Anterior cingulate cortex (tissue), 58 donors: ENCODE measurements at regions not wholly inside any gene's neighbourhood (a gene's known extent, or its start where the extent isn't known, plus 50 kb on each side); places are given as distances from the start of the nearest gene placed in this dataset.
"Not testable (repeated sequence)": the region's sequence is repeated elsewhere in the genome, so short reads cannot be mapped to it uniquely, and the experiment has no call there.

Experiments used
- DNase-seq, 58 donors: peaks; one replicate each; lab custom pipeline; 2025; lab: John Stamatoyannopoulos, UW

DNA sequence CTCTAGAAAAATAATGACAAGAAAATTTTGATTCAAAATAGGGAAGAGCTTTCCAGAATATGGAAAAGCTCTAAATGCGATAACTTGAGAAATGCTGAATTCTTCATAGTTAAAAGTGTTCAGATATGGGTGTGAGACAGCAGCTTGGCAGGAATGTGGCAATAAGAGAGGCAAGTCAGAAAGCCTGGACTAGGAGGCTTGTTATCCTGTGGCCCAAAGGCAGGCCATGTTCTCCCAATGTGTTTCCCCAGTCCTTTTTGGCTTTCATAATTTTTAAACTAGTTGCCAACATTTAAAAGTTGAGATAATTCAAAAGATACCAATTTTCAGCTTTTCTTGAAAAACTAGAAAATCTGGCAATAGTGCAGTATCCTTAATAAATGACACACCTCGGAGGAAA lies 366.3 kb upstream of the FANCL start:
- no peak for DNase-seq

DNA sequence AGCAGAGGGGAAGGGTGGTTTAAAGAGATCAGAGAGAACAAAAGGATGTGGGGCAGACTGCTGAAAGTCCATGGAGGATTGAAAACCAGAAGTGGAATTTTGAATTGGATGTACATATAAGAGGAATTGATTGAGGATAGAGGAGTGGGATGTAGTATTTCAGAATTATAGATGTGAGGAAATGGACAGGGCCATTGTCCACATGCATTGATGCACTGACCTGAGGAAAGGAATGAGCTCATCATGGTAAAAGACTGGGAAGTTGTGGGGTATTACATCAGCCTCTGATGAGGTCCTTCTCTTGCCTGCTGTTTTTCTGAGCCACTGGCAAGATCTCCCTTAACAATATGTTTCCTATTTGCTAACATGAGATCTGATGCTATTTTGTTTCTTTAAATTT lies 365.7 kb upstream of the FANCL start:
- DNase-seq: no peak

DNA sequence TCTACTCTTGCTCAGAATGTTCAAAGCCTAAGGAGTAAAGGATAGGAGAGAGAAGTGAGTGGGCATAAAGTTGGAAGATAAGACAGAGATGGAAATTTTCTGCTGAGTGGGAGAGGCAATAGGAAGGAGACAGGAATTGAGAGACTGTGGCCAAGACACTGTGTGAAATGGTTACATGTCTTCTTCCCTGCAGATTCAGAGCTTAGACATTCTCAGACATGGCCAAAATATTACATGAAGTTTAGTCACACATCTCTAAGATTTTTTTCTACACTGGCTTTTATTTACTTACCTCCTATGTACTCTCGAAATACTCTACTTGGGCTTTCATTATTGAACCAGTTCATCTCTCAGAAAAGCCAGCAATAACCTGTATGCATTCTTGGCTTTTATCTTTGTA lies 363.0 kb upstream of the FANCL start:
- DNase-seq: no peak

DNA sequence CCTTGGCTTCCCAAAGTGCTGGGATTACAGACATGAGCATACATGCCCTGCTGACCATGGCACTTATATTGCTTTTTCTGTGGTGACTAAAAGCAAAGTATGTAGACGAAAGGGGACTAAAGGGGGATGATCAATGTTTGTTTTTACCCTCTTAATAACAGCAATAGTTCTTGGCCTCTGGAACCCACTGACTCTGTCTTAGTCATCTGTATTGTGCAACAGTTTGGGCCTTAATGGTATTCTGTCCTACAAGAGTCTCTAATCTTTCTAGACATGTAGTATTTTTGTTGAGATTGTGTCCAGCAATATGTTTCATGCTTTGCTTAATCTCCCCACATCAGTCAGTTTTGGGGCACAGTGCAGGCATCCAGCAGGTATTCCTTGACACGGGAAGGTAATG lies 359.9 kb upstream of the FANCL start:
- DNase-seq: no peak

DNA sequence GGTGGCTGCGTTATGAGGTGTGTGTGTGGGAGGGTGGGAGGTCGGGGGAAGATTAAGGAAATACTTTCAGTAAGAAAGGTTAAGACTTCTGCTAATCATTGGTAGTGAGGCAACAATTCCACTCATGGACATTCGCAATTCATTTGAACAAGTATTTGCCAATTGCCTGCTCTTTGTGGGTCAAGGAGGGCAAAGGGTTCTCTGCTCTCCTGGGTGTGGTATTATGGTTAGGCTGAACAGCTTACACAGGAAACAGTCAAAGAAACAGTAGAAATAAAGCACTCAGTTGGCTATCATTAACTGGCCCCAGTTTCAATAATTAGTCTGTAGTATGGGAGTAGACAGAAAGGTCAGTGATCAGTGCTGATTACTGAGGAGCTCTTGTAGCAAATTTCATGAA lies 357.0 kb upstream of the FANCL start:
- no peak for DNase-seq

DNA sequence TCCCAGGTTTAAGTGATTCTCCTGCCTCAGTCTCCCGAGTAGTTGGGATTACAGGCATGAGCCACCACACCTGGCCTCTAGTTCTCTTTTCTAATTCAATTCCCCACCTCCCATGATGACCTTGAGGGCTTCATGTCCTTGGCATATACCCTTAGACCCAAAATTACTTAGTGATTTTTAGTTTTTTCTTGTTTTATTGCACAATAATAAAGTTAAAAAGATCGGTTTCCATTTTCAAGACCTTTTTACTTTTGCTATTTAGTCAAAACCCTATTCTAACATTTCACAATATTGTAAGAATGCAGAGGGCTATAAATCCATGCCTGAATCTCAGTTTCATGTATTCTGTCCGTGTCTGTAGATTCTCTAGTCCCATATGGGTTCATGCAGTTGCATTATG lies 354.6 kb upstream of the FANCL start:
- DNase-seq: no peak

DNA sequence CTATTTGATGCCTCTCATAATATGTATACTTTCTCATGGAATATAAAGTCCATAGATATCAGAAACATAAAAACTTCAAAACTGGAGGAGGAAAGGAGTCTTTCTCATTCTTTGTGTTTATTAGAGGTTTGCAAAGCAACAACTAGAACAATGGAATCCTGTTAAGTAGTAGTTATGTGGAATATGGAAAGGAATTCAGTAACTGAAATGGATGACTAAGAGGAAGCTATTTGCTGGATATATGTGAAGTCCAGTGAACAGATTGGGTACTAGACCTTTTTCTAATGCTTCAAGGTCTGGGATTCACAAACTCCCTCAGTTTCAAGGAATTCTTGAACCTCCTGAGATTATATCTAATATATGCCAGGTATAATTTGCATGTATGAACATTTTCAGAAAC lies 353.6 kb upstream of the FANCL start:
- no peak for DNase-seq

DNA sequence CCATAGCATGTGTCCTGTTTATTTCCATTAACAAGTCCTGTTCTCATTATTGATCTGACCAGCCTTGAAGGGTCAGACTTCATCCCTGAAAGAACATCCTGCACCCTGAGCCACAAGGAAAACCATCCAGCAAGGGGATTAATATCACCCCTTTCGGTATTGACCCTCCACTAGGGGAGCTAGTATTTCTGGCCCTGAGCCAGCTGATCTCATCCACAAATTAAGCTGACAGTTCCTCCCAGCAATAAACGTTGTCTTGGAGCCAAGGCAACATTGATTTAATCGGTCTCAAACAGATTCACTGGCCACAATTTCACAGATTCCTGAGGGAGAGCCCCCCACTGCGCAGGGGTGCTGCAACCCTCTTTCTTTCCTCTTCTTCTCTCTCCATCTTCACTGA lies 353.1 kb upstream of the FANCL start:
- peak in 1 of 58 donors; percentile 3 for DNase-seq

DNA sequence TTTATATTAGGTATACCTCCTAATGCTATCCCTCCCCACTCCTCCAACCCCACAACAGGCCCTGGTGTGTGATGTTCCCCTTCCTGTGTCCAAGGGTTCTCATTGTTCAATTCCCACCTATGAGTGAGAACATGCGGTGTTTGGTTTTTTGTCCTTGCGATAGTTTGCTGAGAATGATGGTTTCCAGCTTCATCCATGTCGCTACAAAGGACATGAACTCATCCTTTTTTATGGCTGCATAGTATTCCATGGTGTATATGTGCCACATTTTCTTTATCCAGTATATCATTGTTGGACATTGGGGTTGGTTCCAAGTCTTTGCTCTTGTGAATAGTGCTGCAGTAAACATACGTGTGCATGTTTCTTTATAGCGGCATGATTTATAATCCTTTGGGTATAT lies 345.1 kb upstream of the FANCL start:
- DNase-seq: not testable (repeated sequence)

DNA sequence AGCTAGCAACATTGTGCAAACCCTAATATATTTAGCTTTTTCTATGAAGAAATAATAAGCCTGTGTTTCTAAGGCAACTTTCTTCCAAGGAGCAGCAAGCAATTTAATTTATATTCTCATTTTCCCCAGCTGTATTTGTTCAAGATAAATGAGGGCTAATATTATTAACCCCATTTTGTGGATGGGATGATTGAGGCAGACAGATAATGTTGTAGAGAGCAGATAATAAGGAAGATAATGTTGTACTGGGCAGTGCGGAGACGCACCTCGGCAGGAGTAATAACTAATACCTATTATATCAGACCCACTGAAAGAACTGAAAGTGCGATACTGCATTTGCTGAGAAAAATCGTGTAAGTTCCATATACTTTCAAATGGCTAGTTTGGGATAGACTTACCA lies 344.1 kb upstream of the FANCL start:
- no peak for DNase-seq

DNA sequence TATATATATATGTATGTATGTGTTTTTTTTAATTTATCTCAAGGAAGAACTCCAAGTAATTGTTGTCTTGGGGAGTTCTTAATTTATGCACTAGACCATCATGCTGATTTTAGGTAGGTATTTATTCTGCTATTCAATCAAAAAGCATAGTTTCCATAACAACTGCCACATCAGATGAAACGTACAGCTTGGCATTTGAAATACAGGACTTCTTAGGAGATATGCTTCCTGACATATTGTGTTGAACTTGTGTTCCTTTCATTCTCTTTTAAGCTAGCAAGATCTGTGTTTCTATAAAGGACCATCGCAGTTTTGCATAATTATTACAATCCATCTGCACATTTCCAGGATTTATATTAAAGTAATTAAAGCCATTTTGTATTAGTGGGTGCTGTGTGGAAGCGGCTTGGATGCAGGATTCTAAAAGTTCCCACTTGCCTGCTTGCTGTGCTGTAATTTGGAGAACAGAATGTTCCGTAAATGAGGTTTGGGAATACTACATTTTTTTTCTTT lies 343.5 kb upstream of the FANCL start:
- no peak for DNase-seq

DNA sequence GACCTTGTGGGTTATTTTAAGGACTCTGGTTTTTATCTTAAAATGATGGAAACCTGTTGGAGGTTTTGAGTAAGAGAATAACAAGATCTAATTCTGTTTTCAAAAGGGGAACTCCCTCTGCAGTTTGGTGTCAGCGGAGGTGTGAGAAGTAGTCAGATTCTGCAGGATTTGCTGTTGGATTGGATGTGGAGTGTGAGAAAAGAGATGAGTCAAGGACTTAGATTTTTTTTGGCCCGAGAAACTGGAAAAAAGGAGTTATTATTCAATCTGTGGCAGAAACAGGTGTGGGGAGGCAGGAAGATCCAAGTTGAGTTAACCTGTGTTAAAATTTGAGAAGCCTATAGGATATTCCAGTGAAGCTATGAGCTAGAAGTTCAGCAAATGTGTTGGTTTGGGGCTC lies 337.2 kb upstream of the FANCL start:
- peak in 4 of 58 donors; percentile 1 to 50 (median 4) for DNase-seq

DNA sequence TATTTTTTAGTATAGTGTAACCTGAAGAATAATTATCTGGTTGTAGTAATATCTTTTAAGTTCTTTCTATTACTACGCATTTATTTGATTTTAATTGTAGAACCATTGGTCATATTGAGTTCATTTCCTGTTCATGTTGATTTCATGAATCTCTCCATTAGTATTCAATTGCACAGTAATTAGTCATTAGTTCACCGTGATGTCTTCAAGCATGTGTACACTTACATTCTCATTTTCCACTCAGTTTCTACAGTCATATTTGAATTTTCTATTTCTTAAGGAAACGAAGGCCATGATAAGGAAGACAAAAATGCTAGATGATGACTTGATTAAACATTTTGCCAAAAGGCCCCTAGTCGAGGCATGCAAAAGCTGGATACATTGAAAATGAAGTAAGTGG lies 333.7 kb upstream of the FANCL start:
- DNase-seq: no peak

DNA sequence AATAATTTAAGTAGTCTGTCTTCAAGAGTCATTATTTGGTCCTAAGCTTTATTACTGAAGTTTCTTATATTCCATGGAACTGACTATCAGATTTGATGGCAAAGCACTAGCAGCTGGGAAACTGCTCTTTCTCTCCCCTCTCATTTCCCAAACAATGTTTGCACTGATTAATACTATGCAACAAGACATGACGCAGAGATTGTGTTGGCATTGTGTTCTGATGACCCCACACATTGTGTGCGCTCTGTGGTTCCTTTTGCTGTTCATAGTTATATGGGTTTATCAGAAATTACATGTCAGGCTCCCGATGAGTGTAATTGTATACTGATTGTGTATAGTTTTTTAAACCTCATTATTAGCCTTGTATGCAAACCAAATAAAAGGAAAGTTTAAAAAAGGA lies 331.6 kb upstream of the FANCL start:
- no peak for DNase-seq

DNA sequence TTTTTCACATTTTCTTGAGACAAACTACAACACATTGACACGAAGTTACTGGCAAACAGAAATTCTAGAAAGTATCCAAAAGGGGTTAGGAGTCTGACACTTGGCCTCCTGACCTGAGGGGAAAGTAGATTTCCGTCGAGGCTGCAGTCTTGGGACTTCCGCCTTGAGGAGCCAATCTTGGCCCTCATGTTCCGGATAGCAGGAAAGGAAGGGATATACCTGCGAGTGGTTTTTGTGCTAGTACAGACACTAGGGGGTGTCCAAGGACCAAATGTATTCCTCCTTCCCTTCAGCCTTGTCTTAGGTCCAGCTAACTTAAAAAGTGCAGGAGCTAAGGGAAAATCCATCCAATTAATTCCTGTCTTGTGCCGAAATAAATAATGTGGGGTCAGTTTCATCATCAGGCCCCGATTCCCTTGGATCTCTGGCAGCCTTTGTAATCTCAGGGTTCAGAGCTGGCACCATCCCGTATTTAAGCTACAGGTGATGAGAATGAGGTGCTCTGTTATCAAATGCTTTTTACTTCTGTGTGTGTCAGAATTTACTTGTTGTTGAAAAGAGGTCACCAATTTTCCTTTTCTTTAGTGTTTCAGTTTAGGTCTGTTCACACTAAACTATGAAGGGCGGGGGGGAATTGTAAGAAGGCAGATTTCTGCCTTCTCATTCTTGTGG lies 330.2 kb upstream of the FANCL start:
- peak in 17 of 58 donors; percentile 2 to 51 (median 17) for DNase-seq

DNA sequence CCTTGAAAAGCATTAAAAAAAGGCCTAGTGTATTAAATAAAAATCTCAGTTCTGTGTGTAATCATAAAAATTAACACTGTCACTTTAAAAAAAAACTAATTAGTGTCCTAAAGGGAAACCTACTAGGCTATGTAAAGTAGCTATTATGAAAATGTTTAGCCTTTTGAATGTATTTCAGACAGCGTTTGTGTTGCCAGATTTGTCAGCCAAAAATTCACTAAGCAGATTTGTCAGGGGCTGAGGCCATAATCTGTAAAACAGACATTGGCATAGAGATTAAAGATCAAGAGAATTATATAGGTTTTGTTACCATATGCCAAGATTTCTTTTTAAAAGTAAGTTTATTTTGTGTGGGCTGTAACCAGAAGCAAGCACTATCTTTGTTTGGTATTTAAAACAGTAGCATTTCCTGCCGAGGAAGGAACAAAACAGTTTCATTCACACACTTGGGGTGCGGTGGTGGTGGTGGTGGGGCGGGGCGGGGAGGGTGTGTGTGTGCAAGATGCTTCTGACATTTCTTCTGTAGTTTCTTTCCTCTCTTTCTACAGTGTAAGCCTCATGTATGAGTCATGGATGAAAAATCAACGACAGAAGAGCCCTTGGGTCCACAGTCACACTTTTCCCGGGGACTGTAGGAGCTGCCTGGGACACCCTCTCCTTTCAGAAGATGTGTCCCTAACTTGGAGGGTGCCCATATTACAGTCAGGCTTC lies 328.5 kb upstream of the FANCL start:
- DNase-seq: peak in 3 of 58 donors; percentile 4 to 5 (median 5)

DNA sequence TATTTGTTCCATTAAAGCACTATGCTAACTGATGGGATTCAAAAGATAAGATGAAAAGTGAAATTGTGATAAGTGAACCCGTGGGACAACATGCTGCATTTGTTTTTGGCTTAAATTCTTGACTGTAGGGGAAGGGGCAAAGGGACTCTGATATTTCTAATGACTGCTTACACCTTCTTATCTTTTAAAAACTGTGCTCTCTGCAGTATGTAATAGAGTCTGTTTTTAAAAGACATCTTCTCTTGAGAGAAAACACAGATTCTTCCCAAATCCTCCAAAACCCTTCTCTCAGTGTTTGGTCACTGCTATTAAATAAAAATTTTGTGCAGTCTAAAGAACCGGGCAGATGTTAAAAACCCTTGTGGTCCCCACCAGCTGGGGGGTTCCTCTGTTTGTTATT lies 327.8 kb upstream of the FANCL start:
- DNase-seq: no peak

DNA sequence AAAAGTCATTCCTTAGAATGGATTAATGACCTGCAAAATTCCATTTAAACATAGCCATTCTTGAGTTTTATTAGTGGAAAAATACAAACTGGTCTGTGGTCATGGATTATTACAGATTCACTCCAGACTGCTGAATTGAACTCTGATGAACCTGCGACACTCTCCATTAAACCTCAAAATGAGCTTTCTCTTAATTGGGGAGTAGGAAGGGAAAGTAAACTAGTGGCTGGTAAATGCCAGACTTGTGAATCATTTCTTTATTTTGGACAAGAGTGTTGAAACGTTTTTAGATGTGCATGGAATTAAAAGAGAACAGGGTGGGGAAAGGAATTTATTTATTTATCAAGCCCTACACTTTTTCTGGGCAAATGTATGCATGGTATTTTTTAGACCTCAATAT lies 321.2 kb upstream of the FANCL start:
- no peak for DNase-seq

DNA sequence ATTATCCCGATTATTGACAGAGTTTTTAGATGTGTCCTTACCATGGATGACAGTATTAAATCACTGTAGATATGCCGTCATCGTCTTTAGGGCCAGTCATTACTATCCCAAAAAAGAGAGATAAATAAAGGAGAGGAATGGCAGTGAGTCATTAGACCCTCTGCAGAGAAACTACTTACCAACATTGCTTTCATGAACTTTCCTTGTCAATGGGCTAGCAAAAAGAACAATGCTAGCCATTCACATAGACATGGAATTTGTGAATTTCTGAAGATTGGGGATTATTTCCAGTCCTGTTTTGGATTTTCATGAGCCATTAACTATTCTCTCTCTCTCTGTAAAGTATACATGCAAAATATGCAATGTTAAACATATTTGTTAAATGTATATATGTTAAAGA lies 319.4 kb upstream of the FANCL start:
- DNase-seq: no peak

DNA sequence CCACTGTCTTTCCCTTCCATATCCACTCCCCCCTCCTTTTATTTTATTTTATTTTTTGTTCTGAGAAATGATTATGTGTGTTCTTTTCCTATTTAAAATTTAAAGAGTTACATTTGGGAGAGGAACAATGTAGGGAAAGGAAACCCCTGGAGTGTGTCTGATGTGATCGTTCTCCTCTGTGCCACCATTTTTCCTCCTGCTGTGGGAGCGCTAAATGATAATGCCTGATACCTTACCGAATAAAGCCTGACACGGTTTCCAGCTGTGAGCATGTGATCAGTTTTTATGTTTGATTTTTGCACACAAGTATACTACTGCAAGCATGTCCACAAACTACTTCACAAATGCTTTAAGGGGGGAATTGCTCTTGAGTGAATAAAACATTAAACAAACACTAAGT lies 317.8 kb upstream of the FANCL start:
- DNase-seq: no peak

DNA sequence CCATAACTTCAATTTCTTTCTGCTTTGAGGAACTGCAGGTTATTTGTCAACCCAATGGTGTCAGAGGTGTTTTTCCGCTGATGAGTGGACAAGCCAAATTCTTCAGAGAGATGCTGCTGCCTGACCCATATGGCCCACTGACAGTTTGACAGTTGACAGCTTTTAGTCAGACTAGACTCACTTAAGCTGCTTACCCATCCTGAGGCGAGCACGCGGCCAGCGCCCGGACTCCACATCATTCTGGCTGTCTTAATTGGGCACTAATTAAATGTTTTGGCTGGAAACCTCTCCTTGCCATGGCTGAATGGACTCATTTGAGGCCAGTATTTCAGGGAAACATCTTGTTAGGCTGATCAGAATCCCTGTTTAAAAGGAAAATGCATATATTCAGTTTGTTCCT lies 316.1 kb upstream of the FANCL start:
- DNase-seq: peak in 1 of 58 donors; percentile 23

DNA sequence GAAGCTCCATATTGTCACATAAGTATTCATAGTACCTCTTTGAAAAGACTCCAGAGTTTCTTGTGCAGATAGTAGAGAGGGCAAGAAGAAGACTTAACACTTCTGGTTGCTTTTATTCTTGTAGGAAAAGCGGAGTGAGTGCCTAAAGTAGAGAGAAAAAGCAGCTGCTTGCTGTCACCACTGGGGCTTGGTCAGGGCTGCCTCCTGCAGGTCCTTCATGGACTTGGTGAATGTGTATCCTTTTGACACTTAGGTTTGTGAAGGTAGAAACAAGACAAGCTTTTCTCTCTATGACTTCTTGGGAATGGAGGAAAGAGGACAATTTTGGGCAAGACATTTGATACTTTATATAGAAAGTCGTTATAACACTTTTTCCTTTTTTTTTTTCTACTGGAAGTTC lies 312.8 kb upstream of the FANCL start:
- peak in 5 of 58 donors; percentile 5 to 37 (median 11) for DNase-seq
